GM23248 (cell line): ENCODE measurements at regions not wholly inside any gene's neighbourhood (a gene's known extent, or its start where the extent isn't known, plus 50 kb on each side); places are given as distances from the start of the nearest gene placed in this dataset.

Source experiments
- EZH2 ChIP-seq: fragments of 200-600 bp; sonication (generic); IDR thresholded peaks from 2 replicates; pipeline ENCODE4 v1.6.1; 2018; ENCODE audit warnings: antibody characterized with exemption, mild to moderate bottlenecking; ENCODE audit not compliant: insufficient read depth, poor library complexity, severe bottlenecking
- EZH2phosphoT487 ChIP-seq: fragments of 200-600 bp; sonication (generic); IDR thresholded peaks from 2 replicates; pipeline ENCODE4 v1.6.1; 2018; ENCODE audit warnings: antibody characterized with exemption, moderate library complexity, mild to moderate bottlenecking, low read depth; ENCODE audit not compliant: insufficient read depth

DNA sequence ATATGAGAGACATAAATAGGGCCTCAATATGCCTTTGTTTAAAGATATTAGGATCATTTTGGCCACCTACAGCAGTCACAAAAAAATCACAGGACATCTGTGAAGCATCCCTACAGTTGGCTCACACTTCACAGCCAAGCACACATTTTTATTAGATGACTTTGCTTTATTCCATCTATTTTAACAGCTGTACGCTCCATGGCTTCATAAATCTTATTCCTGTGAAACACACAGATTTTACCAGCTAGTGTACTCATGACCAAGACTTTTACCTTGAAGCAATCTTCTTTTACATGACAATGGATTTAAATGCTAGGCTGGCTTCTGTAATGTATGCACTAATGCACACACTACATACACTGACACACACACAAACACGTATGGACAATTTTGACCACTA, 254.8 kb upstream of the PITRM1 start:
- TF ChIP-seq EZH2 (no peak), EZH2phosphoT487 (no peak)
